Right cardiac atrium (tissue), 5 donors: ENCODE measurements at regions not wholly inside any gene's neighbourhood (a gene's known extent, or its start where the extent isn't known, plus 50 kb on each side); places are given as distances from the start of the nearest gene placed in this dataset.

Source experiments
- ATAC-seq, 2 donors: fragments of 200-7000 bp; cut with Tn5 transposase; one replicate each; pipeline versions ENCODE4 v1.8.0 to v1.9.1; 2020; ENCODE audit warnings: moderate library complexity in 2 of 2, mild to moderate bottlenecking in 1 of 2
- DNase-seq, 3 donors: peaks; one replicate each; pipeline ENCODE4 v3.0.0-alpha.2; 2020
- H3K27ac ChIP-seq: one replicate; pipeline ENCODE4 v1.5.1; 2013; ENCODE audit warnings: mild to moderate bottlenecking, low read length, control low read depth, moderate library complexity
- H3K27me3 ChIP-seq: one replicate; pipeline ENCODE4 v1.6.1; 2013; ENCODE audit not compliant: control insufficient read depth, insufficient read depth
- H3K4me1 ChIP-seq: one replicate; pipeline ENCODE4 v1.6.1; 2013; ENCODE audit warnings: low read length; ENCODE audit not compliant: control insufficient read depth, insufficient read depth
- H3K4me3 ChIP-seq: one replicate; pipeline ENCODE4 v1.5.1; 2013; ENCODE audit warnings: low read length, control low read depth
- H3K9me3 ChIP-seq: one replicate; pipeline ENCODE4 v1.6.1; 2013; ENCODE audit warnings: low read length; ENCODE audit not compliant: control insufficient read depth
- WGBS: extraction: QIAGEN DNeasy Blood & Tissue Kit; methylation state at CpG from one replicate; pipeline ENCODE4 v1.1.7; 2013; 5-methylcytosine and 5-hydroxymethylcytosine counted together
- intact Hi-C, 4 donors: fragments of 100-400 bp; cut with DNase I; formaldehyde crosslinking; loops; one replicate each; pipeline versions ENCODE4 v1.11.0 to v1.14.0; 2022 to 2023
- donor health status: healthy with polysubstance abuse.
- donor health status: DM: no; HTN: yes; CAD: no.
- donor health status: DM: no; HTN: no; CAD: no.
- donor health status: DM: no; HTN: yes; CAD: no; lungs with severe emphysema.
- donor health status: DM: yes; HTN: yes; CAD: no.

DNA sequence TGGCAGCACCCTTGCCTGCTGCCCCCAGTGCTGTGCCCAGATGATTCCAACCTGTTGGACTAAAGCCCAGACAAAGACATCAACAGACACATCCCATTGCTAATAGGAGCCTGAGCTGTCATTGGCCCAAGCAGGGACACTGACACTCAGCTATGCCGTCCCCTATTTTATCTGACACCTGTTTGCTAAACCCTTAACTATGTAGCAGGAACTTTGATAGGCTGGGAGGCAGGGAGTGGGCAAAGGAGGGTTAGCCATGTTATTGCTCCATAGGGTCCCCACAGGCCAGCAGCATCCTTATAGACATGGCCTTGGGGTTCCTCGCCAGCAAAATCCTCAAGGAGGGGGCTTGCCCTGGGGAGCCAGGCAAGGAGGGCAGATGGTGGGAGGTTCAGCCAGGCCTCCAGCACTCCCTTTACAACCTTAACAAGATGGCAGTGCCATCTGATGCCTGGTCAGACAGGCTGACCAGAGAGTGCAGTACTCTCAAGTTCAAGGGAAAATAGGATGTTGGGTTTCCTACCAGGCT is 50.4 kb upstream of the CDKN2AIPNL start:
- Histone ChIP-seq H3K4me1 (peaks cover 24% of the 10 kb centered on the region), H3K27me3 (no peaks in the 10 kb centered on the region), H3K27ac (peak overlapping the region; percentile 81), H3K4me3 (no peak overlapping the region), H3K9me3 (no peaks in the 10 kb centered on the region)
- DNase-seq (peak in 1 of 3 donors; percentile 38), ATAC-seq (no peak)
- WGBS = 73% methylated on average over 2 of the region's 2 CpGs
- intact Hi-C loops = loop anchor here in 2 of 4 donors (10.0 kb wide), 2 partner anchors 63 to 113 kb away; partner anchors contain the start of gene JADE2 (in 2 of the 2)
